Left colon (tissue), 2 donors: ENCODE measurements at regions not wholly inside any gene's neighbourhood (a gene's known extent, or its start where the extent isn't known, plus 50 kb on each side); places are given as distances from the start of the nearest gene placed in this dataset.

Source experiments
- ATAC-seq: fragments of 200-7000 bp; cut with Tn5 transposase; one replicate; pipeline ENCODE4 v1.9.1; 2020; ENCODE audit warnings: mild to moderate bottlenecking, moderate library complexity
- DNase-seq, 2 donors: peaks; one replicate each; pipeline ENCODE4 v3.0.0-alpha.2; 2020
- intact Hi-C, 2 donors: fragments of 100-400 bp; cut with DNase I in 1 of 2; cut with micrococcal nuclease in 1 of 2; formaldehyde crosslinking; loops; one replicate each; pipeline versions ENCODE4 v1.11.2 to v1.14.0; 2022; cut with DNase I, micrococcal nuclease
- donor health status: DM: no; HTN: no; CAD: no.
- donor health status: DM: yes; HTN: yes; CAD: no.

- ATAC-seq (no peak), DNase-seq (no peak)
- intact Hi-C loops: no loop called here
These were observed 334.5 kb upstream of the PCDH7 start for GRCh38 chr4:30385650-30386049.

GRCh38 chr4:30386266-30386895 lies 333.8 kb upstream of the PCDH7 start:
- intact Hi-C loops: no loop called here
- ATAC-seq: no peak

GRCh38 chr4:30395902-30396301 lies 324.3 kb upstream of the PCDH7 start:
- no peak for DNase-seq
- ATAC-seq: no peak
- intact Hi-C loops: loop anchor here in 1 of 2 donors (5.0 kb wide), 1 partner anchor 144 kb away; no protein-coding TSS in a partner anchor

More at GRCh38 chr4:30386266-30386895, 333.8 kb upstream of the PCDH7 start:
- no peak for DNase-seq

- no peak for ATAC-seq
- intact Hi-C loops: loop anchor here in 1 of 2 donors (5.0 kb wide), 1 partner anchor 145 kb away; no protein-coding TSS in a partner anchor
These were observed 323.2 kb upstream of the PCDH7 start for GRCh38 chr4:30396772-30397475.

GRCh38 chr4:30399476-30399875 lies 320.7 kb upstream of the PCDH7 start:
- intact Hi-C loops: loop anchor here in 1 of 2 donors (5.0 kb wide), 1 partner anchor 147 kb away; no protein-coding TSS in a partner anchor
- DNase-seq (no peak), ATAC-seq (no peak)

More at GRCh38 chr4:30396772-30397475, 323.2 kb upstream of the PCDH7 start:
- no peak for DNase-seq

GRCh38 chr4:30402276-30402675 lies 317.9 kb upstream of the PCDH7 start:
- ATAC-seq (no peak), DNase-seq (no peak)
- intact Hi-C loops: no loop called here

GRCh38 chr4:30413915-30414314 lies 306.3 kb upstream of the PCDH7 start:
- no peak for ATAC-seq
- DNase-seq: no peak
- intact Hi-C loops: no loop called here

- ATAC-seq: no peak
- intact Hi-C loops: no loop called here
These were observed 303.6 kb upstream of the PCDH7 start for GRCh38 chr4:30416547-30416946.

GRCh38 chr4:30427932-30428331 lies 292.2 kb upstream of the PCDH7 start:
- DNase-seq (no peak), ATAC-seq (no peak)
- intact Hi-C loops: no loop called here

More at GRCh38 chr4:30416547-30416946, 303.6 kb upstream of the PCDH7 start:
- DNase-seq: no peak

GRCh38 chr4:30429813-30430761 lies 290.1 kb upstream of the PCDH7 start:
- no peak for ATAC-seq
- intact Hi-C loops: no loop called here
- DNase-seq: no peak

GRCh38 chr4:30434656-30435055 lies 285.5 kb upstream of the PCDH7 start:
- DNase-seq: no peak
- ATAC-seq: no peak
- intact Hi-C loops: no loop called here

- DNase-seq (no peak), ATAC-seq (no peak)
- intact Hi-C loops: no loop called here
These were observed 283.8 kb upstream of the PCDH7 start for GRCh38 chr4:30436394-30436793.

- intact Hi-C loops: no loop called here
- no peak for DNase-seq
- ATAC-seq: no peak
These were observed 282.9 kb upstream of the PCDH7 start for GRCh38 chr4:30437316-30437715.

GRCh38 chr4:30443289-30443688 lies 276.9 kb upstream of the PCDH7 start:
- intact Hi-C loops: no loop called here
- DNase-seq: no peak
- ATAC-seq: no peak

- no peak for DNase-seq
- no peak for ATAC-seq
- intact Hi-C loops: no loop called here
These were observed 269.7 kb upstream of the PCDH7 start for GRCh38 chr4:30450474-30450873.

GRCh38 chr4:30454504-30454903 lies 265.7 kb upstream of the PCDH7 start:
- DNase-seq (no peak), ATAC-seq (no peak)
- intact Hi-C loops: no loop called here

- no peak for DNase-seq
- intact Hi-C loops: no loop called here
- no peak for ATAC-seq
These were observed 263.5 kb upstream of the PCDH7 start for GRCh38 chr4:30456716-30457115.

GRCh38 chr4:30460818-30461217 lies 259.4 kb upstream of the PCDH7 start:
- intact Hi-C loops: no loop called here
- ATAC-seq (no peak), DNase-seq (no peak)

- no peak for DNase-seq
- intact Hi-C loops: no loop called here
- ATAC-seq: no peak
These were observed 259.0 kb upstream of the PCDH7 start for GRCh38 chr4:30461218-30461617.
